Lower leg skin (tissue), 4 donors: ENCODE measurements at regions not wholly inside any gene's neighbourhood (a gene's known extent, or its start where the extent isn't known, plus 50 kb on each side); places are given as distances from the start of the nearest gene placed in this dataset.

Experiments
- DNase-seq, 2 donors: peaks; one replicate each; pipeline ENCODE4 v3.0.0-alpha.2; 2019; ENCODE audit warnings: low spot score in 2 of 2
- H3K4me3 ChIP-seq: fragments of 200-600 bp; sonication (generic); 2 replicates; pipeline ENCODE4 v1.5.1; 2017; ENCODE audit warnings: mild to moderate bottlenecking, low read depth; ENCODE audit not compliant: poor library complexity, severe bottlenecking
- CTCF ChIP-seq, 3 donors: fragments of 450-650 bp; IDR thresholded peaks; one replicate each; pipeline ENCODE4 v1.5.1; 2016; ENCODE audit warnings: antibody characterized with exemption in 3 of 3, mild to moderate bottlenecking in 3 of 3, moderate library complexity in 2 of 3
- POLR2A ChIP-seq, 2 donors: fragments of 450-650 bp; IDR thresholded peaks; one replicate each; pipeline ENCODE4 v1.6.1; 2016 to 2017; ENCODE audit warnings: antibody characterized with exemption in 2 of 2, mild to moderate bottlenecking in 1 of 2, moderate library complexity in 1 of 2
- WGBS, 2 donors: methylation state at CpG; one replicate each; pipeline ENCODE4 v1.1.5; 2018; 5-methylcytosine and 5-hydroxymethylcytosine counted together
- intact Hi-C: fragments of 100-400 bp; cut with DNase I; formaldehyde crosslinking; loops from one replicate; pipeline ENCODE4 v1.15.0; 2023; ENCODE audit warnings: low total_unique reads

GRCh38 chr6:15791448-15792181, 128.8 kb upstream of the DTNBP1 start:
- WGBS, 2 donors, result 62 to 74% methylated on average over 8 of the region's 8 CpGs
- DNase-seq, result no peak
- intact Hi-C loops, result no loop called here
- H3K4me3 ChIP-seq, result no peak overlapping the region
- TF ChIP-seq CTCF (IDR thresholded peaks at IDR 0.05) (no peak), POLR2A (IDR thresholded peaks at IDR 0.05) (no peak)

- WGBS, 2 donors, result 90 to 92% methylated on average over 1 of the region's 1 CpG
- TF ChIP-seq CTCF (IDR thresholded peaks at IDR 0.05), result no peak
- no peak for TF ChIP-seq POLR2A (IDR thresholded peaks at IDR 0.05)
- no peak for DNase-seq
- intact Hi-C loops, result no loop called here
- no peak overlapping the region for H3K4me3 ChIP-seq
Measured at GRCh38 chr6:15790116-15790515, 127.3 kb upstream of the DTNBP1 start.

GRCh38 chr6:15786846-15787245, 124.0 kb upstream of the DTNBP1 start:
- WGBS, 2 donors, result 92 to 98% methylated on average over 4 of the region's 4 CpGs

GRCh38 chr6:15783484-15783883, 120.7 kb upstream of the DTNBP1 start:
- WGBS, 2 donors, result 70 to 72% methylated on average over 3 of the region's 3 CpGs
- no peak for DNase-seq
- TF ChIP-seq POLR2A (IDR thresholded peaks at IDR 0.05) (no peak), CTCF (IDR thresholded peaks at IDR 0.05) (no peak)
- intact Hi-C loops, result no loop called here
- H3K4me3 ChIP-seq, result no peak overlapping the region

More at GRCh38 chr6:15786846-15787245, 124.0 kb upstream of the DTNBP1 start:
- no peak for DNase-seq
- H3K4me3 ChIP-seq, result no peak overlapping the region
- intact Hi-C loops, result no loop called here
- TF ChIP-seq CTCF (IDR thresholded peaks at IDR 0.05) (no peak), POLR2A (IDR thresholded peaks at IDR 0.05) (no peak)

- intact Hi-C loops, result no loop called here
- 79 to 87% methylated on average over 2 of the region's 2 CpGs for WGBS, 2 donors
- no peak overlapping the region for H3K4me3 ChIP-seq
- no peak for DNase-seq
- TF ChIP-seq POLR2A (IDR thresholded peaks at IDR 0.05) (no peak), CTCF (IDR thresholded peaks at IDR 0.05) (no peak)
Measured at GRCh38 chr6:15781890-15782289, 119.1 kb upstream of the DTNBP1 start.

- intact Hi-C loops, result no loop called here
- DNase-seq, result no peak
- no peak for TF ChIP-seq CTCF (IDR thresholded peaks at IDR 0.05)
- TF ChIP-seq POLR2A (IDR thresholded peaks at IDR 0.05), result no peak
- WGBS, 2 donors, result 75 to 83% methylated on average over 3 of the region's 3 CpGs
- no peak overlapping the region for H3K4me3 ChIP-seq
Measured at GRCh38 chr6:15781333-15781732, 118.5 kb upstream of the DTNBP1 start.
